ENCODE measurements at regions not wholly inside any gene's neighbourhood (a gene's known extent, or its start where the extent isn't known, plus 50 kb on each side); places are given as distances from the start of the nearest gene placed in this dataset.

DNA sequence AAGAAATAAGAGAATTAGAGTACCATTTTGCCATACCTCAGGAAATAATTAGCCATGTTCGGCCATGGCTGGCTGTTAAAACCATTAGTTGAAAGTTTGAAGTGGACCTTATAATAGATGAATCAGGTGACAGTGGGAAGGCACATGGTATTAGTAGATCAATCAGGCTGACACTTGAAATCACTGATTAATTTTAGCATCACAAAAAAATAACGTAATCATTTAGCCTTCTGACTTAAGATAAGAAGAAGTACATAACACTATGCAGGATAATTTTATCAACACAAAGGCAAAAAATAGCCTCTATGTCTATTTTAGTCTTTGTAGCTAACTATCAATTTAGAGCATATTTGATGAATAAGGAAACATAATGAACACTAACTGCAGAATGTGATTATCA is 615.5 kb downstream of the PCDH17 start:
- H3K27ac ChIP-seq (ENCODE audit: control insufficient read depth, insufficient read depth): no peak overlapping the region
- no peak overlapping the region for H3K4me3 ChIP-seq
- no peaks in the 10 kb centered on the region for H3K4me1 ChIP-seq (ENCODE audit: control insufficient read depth, insufficient read depth, low read length)
- intact Hi-C loops (cut with micrococcal nuclease; ENCODE audit: unreplicated experiment) (no loop called here), in situ Hi-C loops (cut with MboI) (no loop called here)
- DNase-seq (ENCODE audit: low read depth, low spot score): no peak
- no peak overlapping the region for H3K9ac ChIP-seq (ENCODE audit: control insufficient read depth, insufficient read depth, low read length)
- WGBS (ENCODE audit: insufficient coverage, insufficient replicate concordance, low lambda C conversion rate, missing lambda C conversion rate): 0% methylated on average over 2 of the region's 2 CpGs
- H3K79me2 ChIP-seq (ENCODE audit: control insufficient read depth, insufficient read depth, low read length): no peaks in the 10 kb centered on the region
- H2AFZ ChIP-seq (ENCODE audit: control insufficient read depth, low read depth, low read length): no peak overlapping the region
- no peaks in the 10 kb centered on the region for H4K20me1 ChIP-seq (ENCODE audit: control insufficient read depth, insufficient read depth)
- BruUV-seq (replicated peaks): no TSS peak
- no peaks in the 10 kb centered on the region for H3K36me3 ChIP-seq (ENCODE audit: control insufficient read depth in 2 of 2, insufficient read depth in 2 of 2, low read length in 1 of 2)
- FAIRE-seq: no peak
- ChIA-PET CTCF (interaction anchor here (0.8 kb wide), 1 partner anchor 371 kb away, joined by 4 read pairs; no protein-coding TSS in a partner anchor), RAD21 (ENCODE audit: unreplicated experiment) (no interaction called here), POLR2A (no interaction called here), SMC1A (ENCODE audit: uncharacterized antibody, unreplicated experiment) (interaction anchor here (0.7 to 1.5 kb wide), 5 partner anchors 9 to 182 kb away, joined by 3 to 6 read pairs (median 3); no protein-coding TSS in a partner anchor)
- no peak for TF ChIP-seq ZNF622 (IDR thresholded peaks at IDR 0.05)
- no peak for TF ChIP-seq NR2F1 (conservative IDR thresholded peaks at IDR 0.05)
- TF ChIP-seq PML (IDR thresholded peaks at IDR 0.05; ENCODE audit: low read length): no peak
- TF ChIP-seq TCF12 (IDR thresholded peaks at IDR 0.05; ENCODE audit: low read depth, low read length): no peak
- no peak for TF ChIP-seq FOS (IDR thresholded peaks at IDR 0.05; ENCODE audit: borderline replicate concordance, extremely low read depth, insufficient read length)
- no peak for TF ChIP-seq RELA (IDR thresholded peaks at IDR 0.05; ENCODE audit: borderline replicate concordance, partially characterized antibody)
- no peak for TF ChIP-seq ZNF274 (IDR thresholded peaks at IDR 0.05; ENCODE audit: insufficient read depth, insufficient read length)
- TF ChIP-seq IRF4 (IDR thresholded peaks at IDR 0.05; ENCODE audit: low read depth, low read length): no peak
- TF ChIP-seq, protein P1, sequence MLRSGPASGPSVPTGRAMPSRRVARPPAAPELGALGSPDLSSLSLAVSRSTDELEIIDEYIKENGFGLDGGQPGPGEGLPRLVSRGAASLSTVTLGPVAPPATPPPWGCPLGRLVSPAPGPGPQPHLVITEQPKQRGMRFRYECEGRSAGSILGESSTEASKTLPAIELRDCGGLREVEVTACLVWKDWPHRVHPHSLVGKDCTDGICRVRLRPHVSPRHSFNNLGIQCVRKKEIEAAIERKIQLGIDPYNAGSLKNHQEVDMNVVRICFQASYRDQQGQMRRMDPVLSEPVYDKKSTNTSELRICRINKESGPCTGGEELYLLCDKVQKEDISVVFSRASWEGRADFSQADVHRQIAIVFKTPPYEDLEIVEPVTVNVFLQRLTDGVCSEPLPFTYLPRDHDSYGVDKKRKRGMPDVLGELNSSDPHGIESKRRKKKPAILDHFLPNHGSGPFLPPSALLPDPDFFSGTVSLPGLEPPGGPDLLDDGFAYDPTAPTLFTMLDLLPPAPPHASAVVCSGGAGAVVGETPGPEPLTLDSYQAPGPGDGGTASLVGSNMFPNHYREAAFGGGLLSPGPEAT (IDR thresholded peaks at IDR 0.05; ENCODE audit: low read depth): no peak
- no peak for TF ChIP-seq BCL11A (IDR thresholded peaks at IDR 0.05; ENCODE audit: low read depth, low read length)
- no peak for TF ChIP-seq MYC (IDR thresholded peaks at IDR 0.05; ENCODE audit: insufficient read depth, insufficient read length, insufficient replicate concordance, low read length, severe bottlenecking)
- TF ChIP-seq MYB (IDR thresholded peaks at IDR 0.05; ENCODE audit: borderline replicate concordance, low read depth, low read length): no peak
- no peaks in the 10 kb centered on the region for H3K27me3 ChIP-seq (replicated peaks in 1 of 2; ENCODE audit: control insufficient read depth in 2 of 2, insufficient read depth in 2 of 2, low read length in 1 of 2)
- no peak overlapping the region for H3K4me2 ChIP-seq (ENCODE audit: control insufficient read depth, insufficient read depth)
- H3K9me3 ChIP-seq (replicated peaks; ENCODE audit: control insufficient read depth, insufficient read depth, low read length): no peaks in the 10 kb centered on the region
- no peak for ATAC-seq
